HL-60/S4 (cell line): ENCODE measurements at regions not wholly inside any gene's neighbourhood (a gene's known extent, or its start where the extent isn't known, plus 50 kb on each side); places are given as distances from the start of the nearest gene placed in this dataset.
"Not testable (repeated sequence)": the region's sequence is repeated elsewhere in the genome, so short reads cannot be mapped to it uniquely, and the experiment has no call there.

Experiments
- in situ Hi-C: fragments of 300-500 bp; cut with MboI; formaldehyde crosslinking; loops from 2 replicates; pipeline ENCODE4 v1.14.3; 2022; ENCODE audit warnings: low sequenced_read_pairs

DNA sequence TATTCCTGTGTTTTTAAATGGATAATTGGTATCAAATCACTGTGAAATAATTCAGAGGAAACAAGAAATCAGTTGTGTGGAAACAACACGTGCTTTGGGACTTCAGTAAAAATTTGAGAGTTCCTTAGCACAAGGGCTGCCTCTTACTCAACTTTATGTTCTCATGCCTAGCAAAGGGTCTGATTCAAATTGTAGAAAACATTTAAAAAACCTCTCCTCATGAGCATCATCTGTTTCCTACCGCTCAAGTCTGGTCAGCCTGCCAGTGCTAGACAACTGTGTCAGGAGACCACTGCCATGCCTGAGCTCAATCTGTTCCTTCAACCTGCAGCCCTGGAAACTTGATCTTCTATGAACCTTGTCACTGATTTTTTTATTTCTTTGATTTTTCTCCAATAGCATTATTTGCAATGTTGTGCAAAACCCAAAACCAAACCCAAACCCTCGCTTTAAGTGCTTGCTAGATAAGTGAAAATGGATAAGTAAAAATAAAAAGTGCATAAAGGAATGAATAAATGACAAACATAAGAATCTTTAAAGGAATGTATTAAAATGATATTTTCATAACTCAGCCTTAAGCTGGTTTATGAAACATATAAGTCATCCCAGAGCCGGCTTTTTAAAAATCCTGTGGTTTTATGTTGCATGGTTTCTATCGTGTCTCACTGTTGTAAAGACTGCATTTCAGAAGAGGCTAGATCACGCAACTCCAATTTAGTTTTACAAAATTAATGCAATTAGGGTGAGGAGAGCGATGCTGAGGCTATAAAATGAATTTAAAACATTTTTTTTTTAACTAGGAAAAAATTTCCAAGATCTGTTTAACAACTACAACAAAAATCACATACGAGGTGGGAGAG, 361.2 kb upstream of the PDE3A start:
- in situ Hi-C loops, result no loop called here

DNA sequence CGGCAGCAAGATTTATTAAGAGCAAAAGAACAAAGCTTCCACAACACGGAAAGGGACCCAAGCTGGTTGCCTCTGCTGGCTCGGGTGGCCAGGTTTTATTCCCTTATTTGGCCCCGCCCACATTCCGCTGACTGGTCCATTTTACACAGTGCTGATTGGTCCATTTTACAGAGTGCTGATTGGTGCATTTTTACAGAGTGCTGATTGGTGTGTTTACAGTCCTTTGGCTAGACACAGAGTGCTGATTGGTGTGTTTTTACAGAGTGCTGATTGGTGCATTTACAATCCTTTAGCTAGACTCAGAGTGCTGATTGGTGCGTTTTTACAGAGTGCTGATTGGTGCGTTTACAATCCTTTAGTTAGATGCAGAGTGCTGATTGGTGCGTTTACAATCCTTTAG, 358.4 kb upstream of the PDE3A start:
- in situ Hi-C loops, result not testable (repeated sequence)

DNA sequence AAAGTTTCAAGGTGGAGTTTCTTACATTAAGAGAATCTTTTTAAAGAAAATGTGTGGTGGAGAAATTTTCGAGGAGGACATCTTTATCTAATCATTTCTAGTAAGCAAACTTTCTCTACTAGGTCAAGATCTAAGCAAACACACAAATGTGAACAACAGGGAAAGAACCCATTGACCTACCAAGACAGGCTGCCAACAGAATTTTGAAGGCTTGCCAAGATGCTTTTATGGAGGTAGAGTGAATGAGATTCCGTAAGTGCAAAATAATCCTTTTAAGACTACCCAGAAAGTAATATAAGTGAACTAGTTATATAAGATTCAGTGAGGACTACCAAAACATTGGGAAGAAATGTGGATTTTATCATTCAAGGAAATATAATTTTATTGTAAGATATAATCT, 357.1 kb upstream of the PDE3A start:
- in situ Hi-C loops, result no loop called here

DNA sequence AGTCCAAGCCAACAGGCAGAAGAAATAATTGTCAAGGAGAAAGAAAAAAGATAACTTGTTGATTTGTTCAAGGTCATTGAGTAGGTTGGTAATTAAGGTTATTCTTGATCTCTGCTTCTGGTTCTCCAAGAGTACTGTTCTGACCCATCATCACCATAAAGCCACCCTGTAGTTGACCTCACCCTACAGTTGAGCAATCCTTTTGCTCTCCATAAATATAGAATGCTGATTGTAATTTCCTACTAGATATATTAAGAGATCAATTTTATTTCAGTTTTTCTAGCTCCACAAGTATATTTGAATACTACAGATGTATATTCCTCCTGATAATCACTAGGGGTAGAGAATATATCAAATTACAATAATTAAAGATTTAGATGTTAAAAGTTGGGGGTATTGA, 350.5 kb upstream of the PDE3A start:
- in situ Hi-C loops, result no loop called here

DNA sequence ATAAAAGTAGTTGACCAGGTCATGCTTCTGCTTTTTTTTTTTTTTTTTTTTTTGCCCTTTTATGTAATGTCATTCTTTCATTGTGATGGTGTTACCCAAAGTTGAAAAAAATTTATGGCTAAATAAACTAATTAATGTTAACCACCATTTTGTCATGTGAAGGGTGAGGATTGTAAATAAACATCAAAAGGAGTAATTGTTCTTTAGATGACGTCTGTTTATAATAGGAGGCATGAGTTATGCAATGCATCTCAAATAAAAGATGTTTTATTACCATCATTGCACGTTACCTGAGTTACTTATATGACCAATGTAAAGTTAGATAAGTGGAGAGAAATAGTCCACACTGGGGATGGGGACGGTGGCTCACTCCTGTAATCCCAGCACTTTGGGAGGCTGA, 349.9 kb upstream of the PDE3A start:
- in situ Hi-C loops, result no loop called here

DNA sequence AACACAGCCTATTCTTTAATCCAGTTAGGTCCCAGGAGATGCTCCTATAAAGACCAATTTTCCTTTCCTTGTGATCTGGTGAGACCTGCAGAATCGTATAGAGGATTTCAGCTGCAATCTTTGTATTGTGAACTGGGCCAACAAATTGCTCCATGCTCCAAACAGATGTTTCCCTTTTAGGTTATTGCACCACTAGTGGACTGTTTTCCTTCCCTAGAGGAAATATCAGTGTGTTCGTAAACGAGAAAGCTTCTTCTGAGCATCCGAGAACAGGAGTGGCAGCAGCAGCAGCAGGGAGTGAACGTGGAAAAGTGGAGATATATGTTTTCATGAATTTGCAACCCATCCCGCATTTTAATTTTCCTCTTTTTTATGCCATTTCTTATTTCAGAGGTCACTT, 344.1 kb upstream of the PDE3A start:
- in situ Hi-C loops, result no loop called here

DNA sequence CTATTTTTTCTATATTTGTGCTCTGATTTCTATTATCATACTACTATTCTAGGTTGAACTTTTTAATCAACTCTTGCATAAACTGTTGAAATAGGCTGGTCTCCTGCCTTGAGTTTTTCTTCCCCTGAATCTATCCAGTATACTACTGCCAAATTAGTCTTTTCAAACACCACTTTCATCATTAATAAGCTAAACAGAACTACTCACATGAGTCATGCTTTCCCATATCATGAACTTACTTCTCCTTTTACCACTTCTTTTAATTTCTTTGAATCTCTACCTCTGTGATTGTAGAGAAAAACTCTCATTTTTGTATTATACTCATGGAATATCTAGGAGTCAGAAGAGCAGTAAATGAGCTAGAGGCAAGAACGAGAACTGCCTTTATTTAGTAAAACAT, 340.3 kb upstream of the PDE3A start:
- in situ Hi-C loops, result no loop called here

DNA sequence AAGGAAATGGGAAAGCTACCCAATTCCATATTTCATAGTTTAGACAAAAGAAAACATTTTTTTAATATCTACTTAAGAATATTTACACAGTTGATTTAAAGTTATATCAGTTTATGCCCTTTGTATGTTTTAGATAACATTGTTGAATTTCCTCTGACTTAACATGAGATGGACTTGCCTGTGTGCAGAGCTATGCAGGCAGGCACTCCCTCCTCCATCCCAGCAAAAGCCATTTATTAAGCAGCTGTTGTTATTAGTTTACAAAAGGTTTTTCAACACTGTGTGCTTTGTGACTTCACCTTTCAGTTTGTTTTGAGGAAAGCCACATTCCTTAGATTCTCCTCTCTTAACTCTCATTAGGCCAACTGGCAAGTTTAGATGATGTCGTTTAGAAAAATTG, 337.5 kb upstream of the PDE3A start:
- in situ Hi-C loops, result no loop called here

DNA sequence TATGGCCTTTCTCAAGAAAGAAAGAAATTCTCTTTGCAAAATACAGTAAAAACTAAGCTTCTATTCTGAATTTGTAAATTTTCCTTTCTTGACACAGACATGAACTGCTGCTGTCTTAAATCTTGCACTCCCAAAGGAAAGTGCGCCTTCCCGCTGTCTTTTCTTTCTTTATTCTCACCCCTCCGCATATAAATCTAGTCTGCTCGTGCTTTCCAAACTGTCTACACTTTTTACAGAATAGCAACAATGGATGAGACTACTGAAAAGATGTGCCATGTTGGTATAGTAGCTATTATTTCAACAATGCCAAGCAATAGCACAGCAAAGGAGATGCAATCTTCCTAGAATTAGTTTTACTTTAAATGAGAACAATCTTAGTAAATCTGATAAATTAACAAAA, 328.8 kb upstream of the PDE3A start:
- in situ Hi-C loops, result no loop called here

DNA sequence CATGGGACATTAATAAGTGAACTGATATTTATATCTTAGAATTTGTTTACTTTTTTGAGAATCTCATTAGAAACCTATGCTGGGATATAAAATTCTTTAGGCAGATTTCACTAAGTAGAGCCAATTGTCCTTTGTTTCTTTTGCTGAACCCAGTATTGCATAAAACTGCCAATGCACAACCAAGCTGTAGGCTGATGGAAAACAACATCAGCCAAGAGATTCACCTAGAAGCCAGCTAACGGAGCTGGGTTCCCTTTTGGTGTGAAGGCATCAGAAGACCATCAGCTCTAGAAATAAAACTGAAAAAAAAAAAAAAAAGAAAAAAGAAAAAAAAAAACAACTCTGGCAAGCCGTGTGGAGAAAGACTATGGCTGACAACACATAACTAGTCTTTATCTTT, 328.2 kb upstream of the PDE3A start:
- in situ Hi-C loops, result no loop called here

DNA sequence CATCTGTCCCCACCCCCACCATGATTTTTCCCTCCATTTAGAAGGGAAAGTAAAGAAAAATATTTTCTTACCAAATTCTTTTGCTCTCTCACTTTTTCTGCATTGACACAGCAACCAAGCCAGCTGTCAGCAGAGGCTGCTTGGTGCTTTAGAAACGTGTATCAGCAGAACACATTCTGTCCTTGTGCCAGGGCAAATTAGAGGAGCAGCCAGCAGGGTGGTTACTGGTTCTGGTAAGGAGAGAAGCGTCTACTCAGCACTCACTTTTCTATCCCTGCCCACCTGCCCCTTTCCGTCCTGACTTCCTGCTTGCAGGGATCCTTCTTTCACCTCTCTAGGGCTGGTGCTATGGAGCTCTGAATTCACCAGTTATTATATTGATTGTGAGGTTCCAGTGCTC, 327.5 kb upstream of the PDE3A start:
- in situ Hi-C loops, result no loop called here

DNA sequence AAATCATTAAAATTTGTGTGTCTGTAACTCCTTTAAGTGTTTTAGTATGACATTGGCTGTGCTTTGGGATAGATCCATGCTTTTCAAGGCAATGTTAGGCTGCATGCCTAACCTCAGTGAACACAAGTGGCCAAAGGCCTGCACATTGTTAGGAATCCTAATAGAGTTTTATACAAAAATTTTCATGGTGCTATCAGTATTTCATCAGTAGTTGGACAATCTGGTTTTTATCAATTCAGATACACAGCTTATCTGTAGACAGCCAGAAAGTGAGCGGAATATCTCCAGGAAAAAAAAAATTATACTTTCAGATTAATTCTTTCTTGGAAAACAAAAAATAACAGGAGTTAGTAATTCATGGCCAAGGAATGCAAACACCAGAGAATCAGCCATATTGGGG, 324.0 kb upstream of the PDE3A start:
- in situ Hi-C loops, result no loop called here

DNA sequence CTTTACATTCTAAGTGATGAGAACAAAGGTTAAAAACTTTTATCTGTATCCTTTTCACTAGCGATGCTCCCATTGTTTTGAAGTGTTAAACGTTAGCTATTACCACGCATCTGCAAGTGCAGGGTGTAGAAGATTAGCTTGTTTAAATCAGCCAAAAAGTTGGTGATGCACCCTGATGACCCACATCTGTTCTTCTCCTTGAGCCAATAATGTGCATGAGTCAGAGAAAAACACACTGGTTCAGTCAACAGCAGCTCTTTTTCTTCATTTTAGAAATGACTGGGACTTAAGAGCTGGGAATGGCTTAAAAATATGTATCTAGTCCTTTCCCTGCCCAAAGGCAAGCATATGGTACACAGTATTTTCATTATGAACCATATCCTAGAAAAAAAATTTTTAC, 323.5 kb upstream of the PDE3A start:
- in situ Hi-C loops, result no loop called here

DNA sequence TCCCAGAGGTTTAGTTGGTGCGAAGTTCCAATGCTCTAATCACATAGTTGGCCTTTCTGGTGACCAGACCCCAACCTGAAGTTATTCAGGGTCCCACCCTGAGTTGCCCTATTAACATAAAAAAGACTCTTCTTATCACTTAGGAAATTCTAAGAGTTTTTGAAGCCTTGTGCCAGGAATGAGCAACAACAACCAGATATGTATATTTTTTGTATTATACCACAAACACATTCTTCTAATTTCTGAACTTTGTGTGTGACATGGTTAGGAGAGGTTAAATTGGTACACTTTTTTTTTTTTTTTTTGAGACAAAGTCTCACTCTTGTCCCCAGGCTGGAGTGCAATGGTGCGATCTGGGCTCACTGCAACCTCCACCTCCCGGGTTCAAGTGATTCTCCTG, 320.4 kb upstream of the PDE3A start:
- in situ Hi-C loops, result no loop called here

DNA sequence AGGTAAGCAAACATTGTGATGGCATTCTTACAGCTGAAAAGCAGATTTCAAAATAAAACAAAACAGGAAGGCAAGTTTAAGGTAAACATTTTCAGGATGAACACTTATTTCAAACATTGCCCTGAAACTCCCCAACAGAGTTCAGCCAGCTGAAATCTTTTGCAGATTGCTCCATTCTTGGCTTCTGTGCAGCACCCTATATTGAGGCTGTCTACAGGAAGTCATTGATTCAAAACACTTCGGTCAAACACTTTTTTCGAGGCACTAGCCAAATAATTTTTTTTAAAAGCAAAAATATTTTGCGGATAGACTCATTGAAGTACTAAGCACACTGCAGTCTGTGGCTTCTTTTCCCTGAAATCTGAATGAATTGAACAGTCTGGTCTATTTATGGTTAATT, 318.1 kb upstream of the PDE3A start:
- in situ Hi-C loops, result no loop called here

DNA sequence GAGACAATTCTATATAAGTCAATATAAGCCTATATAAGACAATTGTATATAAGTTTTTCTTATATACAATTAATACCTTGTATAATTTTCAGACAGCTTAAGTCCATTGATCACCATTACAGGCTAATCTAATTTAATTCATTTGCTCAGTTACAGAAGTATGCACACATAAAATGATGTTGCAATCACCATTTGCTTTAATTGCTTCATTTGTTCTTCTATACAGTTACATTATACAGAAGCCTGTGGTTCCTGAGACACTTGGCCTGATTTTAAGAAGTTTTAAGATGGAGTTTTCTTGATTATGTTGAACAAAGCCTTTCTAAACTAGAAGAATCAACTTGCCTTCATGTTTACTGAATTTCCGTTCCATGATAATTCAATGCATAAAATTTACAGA, 314.6 kb upstream of the PDE3A start:
- in situ Hi-C loops, result no loop called here

DNA sequence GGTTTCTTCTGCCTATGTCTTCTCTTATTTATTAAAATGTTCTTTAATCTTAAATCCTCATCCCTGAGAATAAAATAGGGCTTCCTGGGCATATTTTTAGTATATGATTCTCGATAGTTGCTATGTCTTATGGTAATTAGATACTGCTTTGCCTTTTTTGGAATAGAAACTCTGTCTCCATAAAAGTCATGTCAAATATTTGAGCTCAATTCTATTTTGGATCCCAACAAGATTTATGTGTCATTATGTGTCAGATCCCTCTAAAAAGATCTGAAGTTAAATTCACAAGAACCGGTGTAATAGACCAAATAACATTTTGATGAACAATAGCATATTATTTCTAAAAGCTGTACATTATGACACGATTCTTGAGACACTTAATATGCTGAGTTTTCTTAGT, 312.5 kb upstream of the PDE3A start:
- in situ Hi-C loops, result no loop called here

DNA sequence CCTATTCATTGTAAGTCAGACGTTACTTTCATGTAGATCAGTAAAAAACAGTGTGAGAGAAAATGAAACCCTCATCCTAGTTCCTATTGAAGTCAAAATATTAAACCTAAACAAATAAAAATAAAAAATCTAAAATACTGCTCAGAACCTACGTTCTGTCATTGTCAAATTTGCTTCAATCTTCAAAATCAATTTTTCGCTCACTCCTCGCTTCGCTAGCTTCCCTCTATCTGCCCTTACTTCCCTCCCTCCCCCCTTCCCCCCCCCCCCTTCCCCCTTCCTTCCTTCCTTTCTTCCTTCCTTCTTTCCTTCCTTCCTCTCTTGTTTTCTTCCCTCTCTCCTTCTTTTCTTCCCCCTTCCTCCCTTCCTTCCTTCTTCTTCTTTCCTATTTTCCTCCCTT, 310.9 kb upstream of the PDE3A start:
- in situ Hi-C loops, result no loop called here

DNA sequence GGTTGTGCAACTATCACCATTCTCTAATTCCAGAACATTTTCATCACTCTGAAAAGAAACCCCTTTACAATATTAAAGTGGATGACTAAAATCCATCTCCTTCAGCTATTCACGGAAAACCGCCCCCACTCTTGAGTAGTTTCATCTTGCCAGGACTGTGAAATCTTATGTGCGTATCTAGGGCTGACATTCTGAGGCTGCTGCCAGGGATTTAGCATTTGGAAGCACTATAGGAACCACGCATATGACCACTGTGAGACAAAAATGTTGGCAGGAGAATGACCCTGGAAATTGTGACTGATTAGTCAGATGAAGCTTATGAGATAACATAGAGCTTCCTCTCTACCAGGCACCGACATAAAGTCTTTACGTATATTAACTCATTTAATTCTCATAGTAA, 305.2 kb upstream of the PDE3A start:
- in situ Hi-C loops, result no loop called here

DNA sequence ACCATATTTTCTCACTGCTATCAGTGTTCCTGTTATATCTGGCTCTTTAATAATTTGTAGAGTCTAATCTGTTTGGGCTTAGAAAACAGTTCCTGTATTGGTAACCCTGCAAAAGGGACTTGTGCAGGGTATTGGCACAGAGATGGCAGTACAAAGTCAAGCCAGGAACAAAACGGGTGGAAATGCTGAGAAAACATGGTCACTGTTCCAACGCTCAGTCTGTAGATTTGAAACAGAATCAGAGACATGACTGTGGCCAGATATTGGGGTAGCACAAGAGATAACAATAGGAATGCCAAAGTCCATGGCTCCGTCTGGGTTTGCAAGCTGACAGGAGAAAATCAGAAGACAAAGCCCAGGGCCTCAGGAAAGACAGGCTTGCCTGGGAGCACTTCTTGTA, 290.7 kb upstream of the PDE3A start:
- in situ Hi-C loops, result no loop called here

DNA sequence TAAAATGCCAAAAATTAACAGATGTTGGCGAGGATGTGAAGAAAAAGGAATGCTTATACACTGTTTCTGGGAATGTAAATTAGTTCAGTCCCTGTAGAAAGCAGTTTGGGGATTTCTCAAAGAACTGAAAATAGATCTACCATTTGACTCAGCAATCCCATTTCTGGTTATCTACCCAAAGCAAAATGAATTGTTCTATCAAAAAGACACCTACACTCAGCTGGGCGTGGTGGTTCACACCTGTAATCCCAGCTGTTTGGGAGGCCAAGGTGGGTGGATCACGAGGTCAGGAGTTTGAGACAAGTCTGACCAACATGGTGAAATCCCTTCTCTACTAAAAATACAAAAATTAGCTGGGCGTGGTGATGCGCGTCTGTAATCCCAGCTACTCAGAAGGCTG, 279.3 kb upstream of the PDE3A start:
- in situ Hi-C loops, result no loop called here

DNA sequence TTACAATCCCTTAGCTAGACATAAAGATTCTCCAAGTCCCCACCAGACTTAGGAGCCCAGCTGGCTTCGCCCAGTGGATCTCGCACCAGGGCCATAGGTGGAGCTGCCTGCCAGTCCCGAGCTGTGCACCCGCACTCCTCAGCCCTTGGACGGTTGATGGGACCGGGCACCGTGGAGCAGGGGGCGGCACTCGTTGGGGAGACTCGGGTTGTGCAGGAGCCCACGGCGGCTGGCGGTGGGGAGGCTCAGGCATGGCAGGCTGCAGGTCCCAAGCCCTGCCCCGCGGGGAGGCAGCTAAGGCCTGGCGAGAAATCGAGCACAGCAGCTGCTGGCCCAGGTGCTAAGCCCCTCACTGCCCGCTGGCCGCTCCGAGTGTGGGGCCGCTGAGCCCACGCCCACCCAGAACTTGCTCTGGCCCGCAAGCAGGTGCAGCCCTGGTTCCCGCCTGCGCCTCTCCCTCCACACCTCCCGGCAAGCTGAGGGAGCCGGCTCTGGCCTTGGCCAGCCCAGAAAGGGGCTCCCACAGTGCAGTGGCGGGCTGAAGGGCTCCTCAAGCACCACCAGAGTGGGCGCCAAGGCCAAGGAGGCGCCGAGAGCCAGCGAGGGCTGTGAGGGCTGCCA, 275.0 kb upstream of the PDE3A start:
- in situ Hi-C loops, result not testable (repeated sequence)

DNA sequence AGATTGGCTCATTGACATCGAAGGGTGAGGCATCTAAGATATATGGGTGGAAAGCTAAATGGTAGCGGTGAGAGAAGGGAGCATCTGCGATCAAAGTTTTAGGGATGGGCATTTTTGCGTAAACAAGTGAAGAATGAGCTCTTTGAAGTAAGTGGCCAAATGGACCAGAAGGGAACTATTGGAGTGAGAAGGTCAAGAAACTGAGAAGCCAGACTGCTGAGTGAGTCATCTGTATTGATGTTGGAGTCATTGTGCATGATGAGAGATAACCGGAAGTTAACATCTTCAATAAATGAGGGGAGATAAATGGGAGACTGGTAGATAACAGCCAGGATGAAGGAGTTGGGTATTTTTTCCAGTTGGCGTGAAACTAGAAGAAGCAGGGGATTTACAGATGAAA, 271.9 kb upstream of the PDE3A start:
- in situ Hi-C loops, result no loop called here
